ENCODE measurements at regions not wholly inside any gene's neighbourhood (a gene's known extent, or its start where the extent isn't known, plus 50 kb on each side); places are given as distances from the start of the nearest gene placed in this dataset.

GRCh38 chr10:65786279-65786678 is 1139.6 kb upstream of the LRRTM3 start:
- Mint-ChIP-seq H3K4me3 (no peak overlapping the region), H3K27me3 (ENCODE audit: insufficient read depth) (no peaks in the 10 kb centered on the region), H3K4me1 (no peaks in the 10 kb centered on the region), H3K9me3 (no peaks in the 10 kb centered on the region), H3K27ac (no peak overlapping the region), H3K36me3 (ENCODE audit: low read depth) (no peaks in the 10 kb centered on the region)
- Histone ChIP-seq H3K36me3 (ENCODE audit: control insufficient read depth, insufficient read depth, low read length) (no peaks in the 10 kb centered on the region), H3K4me1 (ENCODE audit: control insufficient read depth, insufficient read depth, low read length) (no peaks in the 10 kb centered on the region), H3K27ac (ENCODE audit: low read depth, low read length) (no peak overlapping the region), H3K4me3 (ENCODE audit: low read length) (no peak overlapping the region), H3K27me3 (ENCODE audit: control insufficient read depth, insufficient read depth, low read length, poor library complexity, severe bottlenecking) (no peaks in the 10 kb centered on the region), H3K9me3 (ENCODE audit: control insufficient read depth, low read length) (no peaks in the 10 kb centered on the region), H3K9ac (ENCODE audit: extremely low read depth, low read length, poor library complexity, severe bottlenecking) (no peak overlapping the region)
- TF ChIP-seq, protein P1, sequence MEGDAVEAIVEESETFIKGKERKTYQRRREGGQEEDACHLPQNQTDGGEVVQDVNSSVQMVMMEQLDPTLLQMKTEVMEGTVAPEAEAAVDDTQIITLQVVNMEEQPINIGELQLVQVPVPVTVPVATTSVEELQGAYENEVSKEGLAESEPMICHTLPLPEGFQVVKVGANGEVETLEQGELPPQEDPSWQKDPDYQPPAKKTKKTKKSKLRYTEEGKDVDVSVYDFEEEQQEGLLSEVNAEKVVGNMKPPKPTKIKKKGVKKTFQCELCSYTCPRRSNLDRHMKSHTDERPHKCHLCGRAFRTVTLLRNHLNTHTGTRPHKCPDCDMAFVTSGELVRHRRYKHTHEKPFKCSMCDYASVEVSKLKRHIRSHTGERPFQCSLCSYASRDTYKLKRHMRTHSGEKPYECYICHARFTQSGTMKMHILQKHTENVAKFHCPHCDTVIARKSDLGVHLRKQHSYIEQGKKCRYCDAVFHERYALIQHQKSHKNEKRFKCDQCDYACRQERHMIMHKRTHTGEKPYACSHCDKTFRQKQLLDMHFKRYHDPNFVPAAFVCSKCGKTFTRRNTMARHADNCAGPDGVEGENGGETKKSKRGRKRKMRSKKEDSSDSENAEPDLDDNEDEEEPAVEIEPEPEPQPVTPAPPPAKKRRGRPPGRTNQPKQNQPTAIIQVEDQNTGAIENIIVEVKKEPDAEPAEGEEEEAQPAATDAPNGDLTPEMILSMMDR (conservative IDR thresholded peaks at IDR 0.05), result no peak
- DNase-seq, result no peak
- WGBS, 2 experiments (ENCODE audit: insufficient coverage in 1 of 2, insufficient read length in 1 of 2), result 94% methylated on average over 2 of the region's 2 CpGs; no CpG with 5 or more reads in 1 of the 2 experiments

- Mint-ChIP-seq H3K4me1 (no peaks in the 10 kb centered on the region), H3K9me3 (no peaks in the 10 kb centered on the region), H3K4me3 (no peak overlapping the region), H3K27ac (no peak overlapping the region), H3K27me3 (ENCODE audit: insufficient read depth) (no peaks in the 10 kb centered on the region), H3K36me3 (ENCODE audit: low read depth) (no peaks in the 10 kb centered on the region)
- Histone ChIP-seq H3K4me1 (ENCODE audit: control insufficient read depth, insufficient read depth, low read length) (no peaks in the 10 kb centered on the region), H3K27ac (ENCODE audit: low read depth, low read length) (no peak overlapping the region), H3K27me3 (ENCODE audit: control insufficient read depth, insufficient read depth, low read length, poor library complexity, severe bottlenecking) (no peaks in the 10 kb centered on the region), H3K36me3 (ENCODE audit: control insufficient read depth, insufficient read depth, low read length) (no peaks in the 10 kb centered on the region), H3K4me3 (ENCODE audit: low read length) (no peak overlapping the region), H3K9me3 (ENCODE audit: control insufficient read depth, low read length) (no peaks in the 10 kb centered on the region), H3K9ac (ENCODE audit: extremely low read depth, low read length, poor library complexity, severe bottlenecking) (no peak overlapping the region)
- no peak for DNase-seq
- 80 to 89% methylated on average over 1 of the region's 1 CpG for WGBS, 2 experiments (ENCODE audit: insufficient coverage in 1 of 2, insufficient read length in 1 of 2)
- TF ChIP-seq, protein P1 (conservative IDR thresholded peaks at IDR 0.05), result no peak
Measured at GRCh38 chr10:65787571-65787970, 1138.3 kb upstream of the LRRTM3 start.

- Histone ChIP-seq H3K9me3 (ENCODE audit: control insufficient read depth, low read length) (no peaks in the 10 kb centered on the region), H3K4me1 (ENCODE audit: control insufficient read depth, insufficient read depth, low read length) (no peaks in the 10 kb centered on the region), H3K4me3 (ENCODE audit: low read length) (no peak overlapping the region), H3K27ac (ENCODE audit: low read depth, low read length) (no peak overlapping the region), H3K27me3 (ENCODE audit: control insufficient read depth, insufficient read depth, low read length, poor library complexity, severe bottlenecking) (no peaks in the 10 kb centered on the region), H3K9ac (ENCODE audit: extremely low read depth, low read length, poor library complexity, severe bottlenecking) (no peak overlapping the region), H3K36me3 (ENCODE audit: control insufficient read depth, insufficient read depth, low read length) (no peaks in the 10 kb centered on the region)
- Mint-ChIP-seq H3K27me3 (ENCODE audit: insufficient read depth) (no peaks in the 10 kb centered on the region), H3K27ac (no peak overlapping the region), H3K9me3 (no peaks in the 10 kb centered on the region), H3K4me1 (no peaks in the 10 kb centered on the region), H3K4me3 (no peak overlapping the region), H3K36me3 (ENCODE audit: low read depth) (no peaks in the 10 kb centered on the region)
- no peak for DNase-seq
- TF ChIP-seq, protein P1 (conservative IDR thresholded peaks at IDR 0.05), result no peak
Measured at GRCh38 chr10:65788271-65788670, 1137.6 kb upstream of the LRRTM3 start.
